ENCODE measurements at regions not wholly inside any gene's neighbourhood (a gene's known extent, or its start where the extent isn't known, plus 50 kb on each side); places are given as distances from the start of the nearest gene placed in this dataset.

GRCh38 chr14:80419345-80419744 is 208.0 kb upstream of the DIO2 start:
- Mint-ChIP-seq H3K4me3 (ENCODE audit: unreplicated experiment) (no peak overlapping the region), H3K9me3 (ENCODE audit: low read depth) (no peaks in the 10 kb centered on the region), H3K36me3 (ENCODE audit: low read depth) (no peaks in the 10 kb centered on the region), H3K4me1 (ENCODE audit: low read depth) (peaks cover 7% of the 10 kb centered on the region), H3K27me3 (ENCODE audit: low read depth) (no peaks in the 10 kb centered on the region), H3K27ac (ENCODE audit: unreplicated experiment) (no peak overlapping the region)
- no peak for TF ChIP-seq CTCF (IDR thresholded peaks at IDR 0.05)
- DNase-seq (ENCODE audit: low spot score): no peak

- Mint-ChIP-seq H3K27ac (ENCODE audit: unreplicated experiment) (no peak overlapping the region), H3K36me3 (ENCODE audit: low read depth) (no peaks in the 10 kb centered on the region), H3K27me3 (ENCODE audit: low read depth) (no peaks in the 10 kb centered on the region), H3K4me1 (ENCODE audit: low read depth) (peaks cover 7% of the 10 kb centered on the region), H3K9me3 (ENCODE audit: low read depth) (no peaks in the 10 kb centered on the region), H3K4me3 (ENCODE audit: unreplicated experiment) (no peak overlapping the region)
- DNase-seq (ENCODE audit: low spot score): no peak
- TF ChIP-seq CTCF (IDR thresholded peaks at IDR 0.05): no peak
These were observed 204.3 kb upstream of the DIO2 start for GRCh38 chr14:80415636-80416035.

GRCh38 chr14:80414080-80414479 is 202.8 kb upstream of the DIO2 start:
- Mint-ChIP-seq H3K36me3 (ENCODE audit: low read depth) (no peaks in the 10 kb centered on the region), H3K27me3 (ENCODE audit: low read depth) (no peaks in the 10 kb centered on the region), H3K9me3 (ENCODE audit: low read depth) (no peaks in the 10 kb centered on the region), H3K27ac (ENCODE audit: unreplicated experiment) (no peak overlapping the region), H3K4me3 (ENCODE audit: unreplicated experiment) (no peak overlapping the region), H3K4me1 (ENCODE audit: low read depth) (no peaks in the 10 kb centered on the region)
- DNase-seq (ENCODE audit: low spot score): no peak
- no peak for TF ChIP-seq CTCF (IDR thresholded peaks at IDR 0.05)

DNA sequence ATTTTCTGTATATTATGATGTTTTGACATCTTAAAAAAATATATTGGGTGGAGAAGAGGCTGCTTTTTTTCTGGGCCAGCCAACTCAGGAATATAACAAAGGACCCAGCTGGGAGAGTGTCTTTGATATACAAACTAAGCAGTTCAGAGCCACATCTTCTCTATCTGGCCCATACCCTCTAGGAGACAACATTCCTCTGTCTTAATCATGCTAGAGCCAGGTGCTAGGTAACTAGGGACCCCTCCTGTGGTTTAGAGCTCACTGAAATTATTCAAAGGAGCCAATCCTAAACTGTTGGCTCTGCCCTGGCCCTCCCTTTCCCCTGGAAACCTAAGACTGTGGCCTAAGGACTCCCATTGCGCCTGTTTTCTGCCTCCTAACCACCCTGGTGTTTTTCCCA is 193.1 kb upstream of the DIO2 start:
- H3K27me3 Mint-ChIP-seq (ENCODE audit: low read depth): no peaks in the 10 kb centered on the region
- H3K9me3 Mint-ChIP-seq (ENCODE audit: low read depth): peaks cover 3% of the 10 kb centered on the region
- H3K27ac Mint-ChIP-seq (ENCODE audit: unreplicated experiment): no peak overlapping the region
- H3K4me1 Mint-ChIP-seq (ENCODE audit: low read depth): peaks cover 11% of the 10 kb centered on the region
- no peaks in the 10 kb centered on the region for H3K36me3 Mint-ChIP-seq (ENCODE audit: low read depth)
- TF ChIP-seq CTCF (IDR thresholded peaks at IDR 0.05): no peak
- DNase-seq (ENCODE audit: low spot score): no peak
- no peak overlapping the region for H3K4me3 Mint-ChIP-seq (ENCODE audit: unreplicated experiment)

DNA sequence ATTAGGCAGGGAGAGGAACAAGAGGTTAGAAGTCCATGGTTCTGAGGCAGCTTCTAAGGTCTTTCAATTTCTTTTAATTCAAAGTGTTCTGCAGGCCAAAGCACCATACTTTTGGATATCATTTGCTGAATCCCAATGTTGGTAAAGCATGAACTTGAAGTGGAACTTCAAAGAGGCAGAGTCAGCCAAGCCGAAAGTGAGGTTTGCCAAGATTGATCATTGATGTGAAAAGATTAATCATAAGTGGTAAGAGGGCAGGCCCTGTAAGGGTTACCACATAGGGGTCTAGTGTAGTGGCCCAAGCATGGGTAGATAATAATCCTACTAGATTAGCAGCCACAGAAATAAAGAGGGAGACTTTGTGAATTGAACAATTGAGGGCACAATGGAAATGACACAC is 191.7 kb upstream of the DIO2 start:
- TF ChIP-seq CTCF (IDR thresholded peaks at IDR 0.05): no peak
- Mint-ChIP-seq H3K4me3 (ENCODE audit: unreplicated experiment) (no peak overlapping the region), H3K27me3 (ENCODE audit: low read depth) (no peaks in the 10 kb centered on the region), H3K9me3 (ENCODE audit: low read depth) (peaks cover 11% of the 10 kb centered on the region), H3K4me1 (ENCODE audit: low read depth) (peaks cover 11% of the 10 kb centered on the region), H3K27ac (ENCODE audit: unreplicated experiment) (no peak overlapping the region), H3K36me3 (ENCODE audit: low read depth) (peaks cover 4% of the 10 kb centered on the region)
- no peak for DNase-seq (ENCODE audit: low spot score)

Measured in chondrocyte (in vitro differentiated cells).